ENCODE measurements at regions not wholly inside any gene's neighbourhood (a gene's known extent, or its start where the extent isn't known, plus 50 kb on each side); places are given as distances from the start of the nearest gene placed in this dataset.

GRCh38 chr7:156173748-156174353, 361.6 kb upstream of the SHH start:
- Histone ChIP-seq H3K27ac (no peak overlapping the region), H3K4me3 (no peak overlapping the region)

- Histone ChIP-seq H3K27ac (no peak overlapping the region), H3K4me3 (no peak overlapping the region)
Observed at GRCh38 chr7:156173346-156173745, 361.1 kb upstream of the SHH start.

- Histone ChIP-seq H3K27ac (no peak overlapping the region), H3K4me3 (no peak overlapping the region)
Observed at GRCh38 chr7:156172638-156173037, 360.4 kb upstream of the SHH start.

GRCh38 chr7:156169474-156170370, 357.5 kb upstream of the SHH start:
- H3K4me3 ChIP-seq = no peak overlapping the region
- no peak overlapping the region for H3K27ac ChIP-seq

GRCh38 chr7:156168434-156168833, 356.2 kb upstream of the SHH start:
- Histone ChIP-seq H3K27ac (no peak overlapping the region), H3K4me3 (no peak overlapping the region)

GRCh38 chr7:156167987-156168386, 355.7 kb upstream of the SHH start:
- Histone ChIP-seq H3K4me3 (no peak overlapping the region), H3K27ac (no peak overlapping the region)

- Histone ChIP-seq H3K27ac (no peak overlapping the region), H3K4me3 (no peak overlapping the region)
Observed at GRCh38 chr7:156167417-156167807, 355.1 kb upstream of the SHH start.

GRCh38 chr7:156166692-156167416, 354.6 kb upstream of the SHH start:
- Histone ChIP-seq H3K4me3 (no peak overlapping the region), H3K27ac (no peak overlapping the region)

- Histone ChIP-seq H3K4me3 (no peak overlapping the region), H3K27ac (no peak overlapping the region)
Observed at GRCh38 chr7:156163747-156164146, 351.5 kb upstream of the SHH start.

- H3K4me3 ChIP-seq = no peak overlapping the region
- H3K27ac ChIP-seq = no peak overlapping the region
Observed at GRCh38 chr7:156162451-156162850, 350.2 kb upstream of the SHH start.

- Histone ChIP-seq H3K4me3 (no peak overlapping the region), H3K27ac (no peak overlapping the region)
Observed at GRCh38 chr7:156160811-156161210, 348.5 kb upstream of the SHH start.

- Histone ChIP-seq H3K27ac (no peak overlapping the region), H3K4me3 (no peak overlapping the region)
Observed at GRCh38 chr7:156158693-156159092, 346.4 kb upstream of the SHH start.

GRCh38 chr7:156158213-156158612, 345.9 kb upstream of the SHH start:
- no peak overlapping the region for H3K27ac ChIP-seq
- H3K4me3 ChIP-seq = no peak overlapping the region

GRCh38 chr7:156157409-156158012, 345.2 kb upstream of the SHH start:
- no peak overlapping the region for H3K27ac ChIP-seq
- no peak overlapping the region for H3K4me3 ChIP-seq

GRCh38 chr7:156156734-156157408, 344.6 kb upstream of the SHH start:
- H3K4me3 ChIP-seq = no peak overlapping the region
- H3K27ac ChIP-seq = no peak overlapping the region

- Histone ChIP-seq H3K27ac (no peak overlapping the region), H3K4me3 (no peak overlapping the region)
Observed at GRCh38 chr7:156155988-156156733, 343.9 kb upstream of the SHH start.

- Histone ChIP-seq H3K27ac (no peak overlapping the region), H3K4me3 (no peak overlapping the region)
Observed at GRCh38 chr7:156153590-156153989, 341.3 kb upstream of the SHH start.

- H3K27ac ChIP-seq = no peak overlapping the region
- H3K4me3 ChIP-seq = no peak overlapping the region
Observed at GRCh38 chr7:156152390-156152789, 340.1 kb upstream of the SHH start.

- H3K27ac ChIP-seq = no peak overlapping the region
Observed at GRCh38 chr7:156151658-156152057, 339.4 kb upstream of the SHH start.

More at GRCh38 chr7:156151658-156152057, 339.4 kb upstream of the SHH start:
- no peak overlapping the region for H3K4me3 ChIP-seq
